BLaER1 (cell line): ENCODE measurements at regions not wholly inside any gene's neighbourhood (a gene's known extent, or its start where the extent isn't known, plus 50 kb on each side); places are given as distances from the start of the nearest gene placed in this dataset.

Experiments
- H3K27ac ChIP-seq: shearing (Covaris generic); formaldehyde crosslinking; 2 replicates; pipeline ENCODE4 v1.8.1; 2022
- H3K27me3 ChIP-seq: shearing (Covaris generic); formaldehyde crosslinking; 2 replicates; pipeline ENCODE4 v1.8.1; 2022
- H3K36me3 ChIP-seq: shearing (Covaris generic); formaldehyde crosslinking; 2 replicates; pipeline ENCODE4 v1.8.1; 2022
- H3K4me1 ChIP-seq: shearing (Covaris generic); formaldehyde crosslinking; 2 replicates; pipeline ENCODE4 v1.8.1; 2022
- H3K4me2 ChIP-seq: shearing (Covaris generic); formaldehyde crosslinking; 2 replicates; pipeline ENCODE4 v1.8.1; 2022
- H3K4me3 ChIP-seq: shearing (Covaris generic); formaldehyde crosslinking; 2 replicates; pipeline ENCODE4 v1.8.1; 2022
- H3K9ac ChIP-seq: shearing (Covaris generic); formaldehyde crosslinking; 2 replicates; pipeline ENCODE4 v1.8.1; 2022
- H3K9me3 ChIP-seq: shearing (Covaris generic); formaldehyde crosslinking; 2 replicates; pipeline ENCODE4 v1.8.1; 2022
- H4K20me1 ChIP-seq: shearing (Covaris generic); formaldehyde crosslinking; 2 replicates; pipeline ENCODE4 v1.8.1; 2022
- Cebpa-rat ChIP-seq: shearing (Covaris generic); IDR thresholded peaks from 2 replicates; pipeline ENCODE4 v1.8.1; 2022

GRCh38 chr14:44112774-44113460 lies 394.2 kb downstream of the FSCB start:
- Histone ChIP-seq H3K4me2 (no peak overlapping the region), H3K4me3 (no peak overlapping the region), H3K4me1 (peaks cover 6% of the 10 kb centered on the region; the same call in 1 of the 2 replicates), H3K9ac (no peak overlapping the region), H3K36me3 (no peaks in the 10 kb centered on the region), H3K27ac (no peak overlapping the region), H3K9me3 (no peaks in the 10 kb centered on the region), H3K27me3 (no peaks in the 10 kb centered on the region), H4K20me1 (no peaks in the 10 kb centered on the region)
- no peak for TF ChIP-seq Cebpa-rat

DNA sequence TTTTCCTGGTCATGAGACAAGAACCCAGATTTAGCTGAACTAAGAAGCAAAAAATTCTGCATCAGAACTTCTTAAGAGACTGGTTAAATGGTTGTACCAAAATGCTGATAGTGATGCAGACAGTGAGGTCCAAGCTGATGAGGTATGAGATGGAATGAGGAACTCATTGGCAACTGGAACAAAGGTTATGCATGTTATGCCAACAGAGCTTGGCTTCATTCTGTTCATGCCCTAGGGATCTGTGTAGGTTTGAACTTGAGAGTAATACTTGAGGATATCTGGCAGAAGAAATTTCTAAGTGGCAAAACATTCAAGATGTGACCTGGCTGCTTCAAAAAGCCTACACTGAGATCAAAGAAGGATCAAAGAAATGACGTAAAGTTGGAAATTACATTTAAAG lies 398.0 kb downstream of the FSCB start:
- no peaks in the 10 kb centered on the region for H3K9me3 ChIP-seq
- no peaks in the 10 kb centered on the region for H4K20me1 ChIP-seq
- no peak overlapping the region for H3K9ac ChIP-seq
- peaks cover 2% of the 10 kb centered on the region; the same call in 1 of the 2 replicates for H3K4me1 ChIP-seq
- no peaks in the 10 kb centered on the region for H3K27me3 ChIP-seq
- H3K36me3 ChIP-seq, result no peaks in the 10 kb centered on the region
- no peak overlapping the region for H3K27ac ChIP-seq
- H3K4me2 ChIP-seq, result no peak overlapping the region
- no peak overlapping the region for H3K4me3 ChIP-seq
- no peak for TF ChIP-seq Cebpa-rat

DNA sequence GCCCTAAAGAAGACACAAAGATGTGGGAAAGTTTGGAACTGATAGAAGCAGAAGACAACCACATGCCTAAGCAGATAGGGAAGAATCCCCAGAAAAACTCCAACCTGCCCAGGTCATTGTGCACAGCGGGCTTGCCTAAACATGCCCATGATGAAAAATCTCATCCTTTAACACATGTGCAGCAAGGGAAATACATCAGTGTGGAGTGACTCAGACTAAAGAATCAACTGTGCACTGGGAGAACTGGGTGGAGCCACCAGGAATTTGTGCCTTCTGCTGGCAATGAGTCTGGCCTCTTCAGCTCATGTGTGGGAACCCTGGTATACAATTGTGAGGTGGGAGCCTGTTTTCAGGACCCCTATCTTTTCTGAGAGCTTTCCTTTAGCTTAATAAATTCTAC lies 398.5 kb downstream of the FSCB start:
- no peaks in the 10 kb centered on the region for H3K36me3 ChIP-seq
- H3K4me2 ChIP-seq, result no peak overlapping the region
- H3K9me3 ChIP-seq, result no peaks in the 10 kb centered on the region
- H3K27ac ChIP-seq, result no peak overlapping the region
- H3K4me3 ChIP-seq, result no peak overlapping the region
- no peak for TF ChIP-seq Cebpa-rat
- H3K4me1 ChIP-seq, result no peaks in the 10 kb centered on the region
- H3K9ac ChIP-seq, result no peak overlapping the region
- H4K20me1 ChIP-seq, result no peaks in the 10 kb centered on the region
- no peaks in the 10 kb centered on the region for H3K27me3 ChIP-seq

- H3K4me2 ChIP-seq, result no peak overlapping the region
- H4K20me1 ChIP-seq, result no peaks in the 10 kb centered on the region
- no peak for TF ChIP-seq Cebpa-rat
- H3K27me3 ChIP-seq, result no peaks in the 10 kb centered on the region
- no peaks in the 10 kb centered on the region for H3K36me3 ChIP-seq
- H3K4me3 ChIP-seq, result no peak overlapping the region
- H3K27ac ChIP-seq, result no peak overlapping the region
- H3K9ac ChIP-seq, result no peak overlapping the region
- no peaks in the 10 kb centered on the region for H3K9me3 ChIP-seq
- no peaks in the 10 kb centered on the region for H3K4me1 ChIP-seq
These were observed 399.9 kb downstream of the FSCB start for GRCh38 chr14:44107156-44107555.

GRCh38 chr14:44099743-44100488 lies 407.2 kb downstream of the FSCB start:
- no peak overlapping the region for H3K4me2 ChIP-seq
- H3K4me3 ChIP-seq, result no peak overlapping the region
- no peaks in the 10 kb centered on the region for H3K9me3 ChIP-seq
- no peak for TF ChIP-seq Cebpa-rat
- no peaks in the 10 kb centered on the region for H3K36me3 ChIP-seq
- no peaks in the 10 kb centered on the region for H4K20me1 ChIP-seq
- no peak overlapping the region for H3K9ac ChIP-seq
- no peaks in the 10 kb centered on the region for H3K27me3 ChIP-seq
- H3K4me1 ChIP-seq, result no peaks in the 10 kb centered on the region
- H3K27ac ChIP-seq, result no peak overlapping the region

DNA sequence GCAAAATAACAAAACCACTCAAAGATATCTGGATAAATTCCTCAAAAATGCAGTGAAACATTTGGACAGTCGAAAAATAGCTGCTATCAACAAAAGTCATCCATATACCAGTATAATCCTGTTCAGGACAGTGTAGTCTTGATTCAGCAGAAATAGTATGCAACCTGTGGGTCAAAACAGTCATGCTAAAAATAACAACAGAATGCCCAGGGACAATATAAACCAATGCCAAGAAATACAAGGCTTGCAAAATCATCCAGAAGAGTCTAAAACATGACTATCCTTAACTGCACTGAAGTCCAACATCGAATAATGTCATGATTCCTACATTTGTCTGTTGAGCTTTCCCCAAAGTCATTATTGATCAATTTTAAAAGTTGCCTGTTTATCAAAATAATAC lies 425.9 kb downstream of the FSCB start:
- H3K27ac ChIP-seq, result no peak overlapping the region
- H3K27me3 ChIP-seq, result no peaks in the 10 kb centered on the region
- H3K9me3 ChIP-seq, result no peaks in the 10 kb centered on the region
- H3K9ac ChIP-seq, result no peak overlapping the region
- H3K4me1 ChIP-seq, result no peaks in the 10 kb centered on the region
- H3K36me3 ChIP-seq, result no peaks in the 10 kb centered on the region
- H3K4me3 ChIP-seq, result no peak overlapping the region
- H3K4me2 ChIP-seq, result no peak overlapping the region
- no peak for TF ChIP-seq Cebpa-rat
- H4K20me1 ChIP-seq, result no peaks in the 10 kb centered on the region

- H3K36me3 ChIP-seq, result no peaks in the 10 kb centered on the region
- no peak overlapping the region for H3K4me3 ChIP-seq
- H3K4me2 ChIP-seq, result no peak overlapping the region
- H3K27me3 ChIP-seq, result no peaks in the 10 kb centered on the region
- no peaks in the 10 kb centered on the region for H3K9me3 ChIP-seq
- no peak overlapping the region for H3K27ac ChIP-seq
- TF ChIP-seq Cebpa-rat, result no peak
- no peaks in the 10 kb centered on the region for H4K20me1 ChIP-seq
- no peak overlapping the region for H3K9ac ChIP-seq
- no peaks in the 10 kb centered on the region for H3K4me1 ChIP-seq
These were observed 437.0 kb downstream of the FSCB start for GRCh38 chr14:44070046-44070445.

- Histone ChIP-seq H3K27me3 (no peaks in the 10 kb centered on the region), H3K9me3 (no peaks in the 10 kb centered on the region), H4K20me1 (no peaks in the 10 kb centered on the region), H3K36me3 (no peaks in the 10 kb centered on the region), H3K4me2 (no peak overlapping the region), H3K27ac (no peak overlapping the region), H3K4me1 (0 out of 2 replicates have a peak, but pooled peaks cover 3% of the 10 kb centered on the region), H3K4me3 (no peak overlapping the region), H3K9ac (no peak overlapping the region)
- TF ChIP-seq Cebpa-rat, result no peak
These were observed 453.7 kb downstream of the FSCB start for GRCh38 chr14:44053422-44053821.

DNA sequence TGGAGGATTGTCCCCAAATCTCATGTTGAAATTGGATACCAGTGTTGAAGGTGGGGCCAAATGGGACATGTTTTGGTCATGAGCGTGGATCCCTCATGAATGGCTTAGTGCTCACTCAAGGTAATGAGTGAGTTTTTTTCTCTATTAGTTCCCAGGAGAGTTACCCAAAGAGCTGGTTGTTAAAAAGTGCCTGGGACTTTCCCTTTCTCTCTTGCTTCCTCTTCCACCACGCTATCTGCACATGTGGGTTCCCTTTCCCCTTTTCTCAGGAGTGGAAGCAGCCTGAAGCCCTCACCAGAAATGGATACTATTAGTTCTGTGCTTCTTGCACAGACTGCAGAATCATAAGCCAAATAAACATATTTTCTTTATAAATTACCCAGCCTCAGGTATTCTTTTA lies 465.4 kb downstream of the FSCB start:
- no peaks in the 10 kb centered on the region for H4K20me1 ChIP-seq
- no peaks in the 10 kb centered on the region for H3K27me3 ChIP-seq
- peaks cover 26% of the 10 kb centered on the region for H3K9me3 ChIP-seq
- H3K36me3 ChIP-seq, result no peaks in the 10 kb centered on the region
- H3K4me1 ChIP-seq, result peaks cover 6% of the 10 kb centered on the region
- H3K4me2 ChIP-seq, result 0 out of 2 replicates have a peak overlapping the region, but pooled peaks have one; percentile 49
- TF ChIP-seq Cebpa-rat, result no peak
- H3K4me3 ChIP-seq, result no peak overlapping the region
- H3K9ac ChIP-seq, result no peak overlapping the region
- no peak overlapping the region for H3K27ac ChIP-seq

- Histone ChIP-seq H3K27ac (no peak overlapping the region), H3K9ac (no peak overlapping the region), H3K4me3 (no peak overlapping the region), H3K36me3 (no peaks in the 10 kb centered on the region), H3K4me2 (no peak overlapping the region), H3K9me3 (peaks cover 26% of the 10 kb centered on the region), H4K20me1 (no peaks in the 10 kb centered on the region), H3K27me3 (no peaks in the 10 kb centered on the region), H3K4me1 (peaks cover 6% of the 10 kb centered on the region)
- TF ChIP-seq Cebpa-rat, result no peak
These were observed 466.5 kb downstream of the FSCB start for GRCh38 chr14:44040561-44040960.
